Stimulated activated CD4-positive, alpha-beta T cell treated with anti-CD3 and anti-CD28 coated beads, Interleukin-1b, Interleukin-23, amount 100 ng/mL, for 1 hour (primary cell): ENCODE measurements at regions not wholly inside any gene's neighbourhood (a gene's known extent, or its start where the extent isn't known, plus 50 kb on each side); places are given as distances from the start of the nearest gene placed in this dataset.

ENCODE experiments used
- DNase-seq, 2 donors: peaks; one replicate each; pipeline ENCODE4 v3.0.0-alpha.2; 2020; ENCODE audit warnings: low read depth in 2 of 2

- no peak for DNase-seq
These were observed 402.3 kb upstream of the ADAMTSL1 start for GRCh38 chr9:18071651-18072060.

- DNase-seq, result no peak
These were observed 401.0 kb upstream of the ADAMTSL1 start for GRCh38 chr9:18073002-18073401.

GRCh38 chr9:18074041-18074440, 399.9 kb upstream of the ADAMTSL1 start:
- no peak for DNase-seq

- DNase-seq, result no peak
These were observed 398.6 kb upstream of the ADAMTSL1 start for GRCh38 chr9:18075253-18075952.

- DNase-seq, result no peak
These were observed 395.8 kb upstream of the ADAMTSL1 start for GRCh38 chr9:18077941-18078678.

- no peak for DNase-seq
These were observed 381.8 kb upstream of the ADAMTSL1 start for GRCh38 chr9:18092138-18092537.

- no peak for DNase-seq
These were observed 367.9 kb upstream of the ADAMTSL1 start for GRCh38 chr9:18106006-18106560.

- DNase-seq, result no peak
These were observed 364.3 kb upstream of the ADAMTSL1 start for GRCh38 chr9:18109675-18110074.

- no peak for DNase-seq
These were observed 362.8 kb upstream of the ADAMTSL1 start for GRCh38 chr9:18111146-18111545.

GRCh38 chr9:18114559-18115475, 359.1 kb upstream of the ADAMTSL1 start:
- no peak for DNase-seq

GRCh38 chr9:18118268-18118667, 355.7 kb upstream of the ADAMTSL1 start:
- DNase-seq, result no peak

GRCh38 chr9:18122171-18122570, 351.8 kb upstream of the ADAMTSL1 start:
- no peak for DNase-seq

GRCh38 chr9:18124760-18125159, 349.2 kb upstream of the ADAMTSL1 start:
- DNase-seq, result no peak

GRCh38 chr9:18126831-18127498, 347.0 kb upstream of the ADAMTSL1 start:
- no peak for DNase-seq

GRCh38 chr9:18127499-18127875, 346.5 kb upstream of the ADAMTSL1 start:
- no peak for DNase-seq

GRCh38 chr9:18129809-18130334, 344.1 kb upstream of the ADAMTSL1 start:
- no peak for DNase-seq

GRCh38 chr9:18136354-18136994, 337.5 kb upstream of the ADAMTSL1 start:
- no peak for DNase-seq

GRCh38 chr9:18137815-18138214, 336.1 kb upstream of the ADAMTSL1 start:
- DNase-seq, result no peak

- DNase-seq, result no peak
These were observed 335.3 kb upstream of the ADAMTSL1 start for GRCh38 chr9:18138656-18139055.

GRCh38 chr9:18141681-18142080, 332.3 kb upstream of the ADAMTSL1 start:
- DNase-seq, result no peak
